ENCODE measurements at regions not wholly inside any gene's neighbourhood (a gene's known extent, or its start where the extent isn't known, plus 50 kb on each side); places are given as distances from the start of the nearest gene placed in this dataset.

DNA sequence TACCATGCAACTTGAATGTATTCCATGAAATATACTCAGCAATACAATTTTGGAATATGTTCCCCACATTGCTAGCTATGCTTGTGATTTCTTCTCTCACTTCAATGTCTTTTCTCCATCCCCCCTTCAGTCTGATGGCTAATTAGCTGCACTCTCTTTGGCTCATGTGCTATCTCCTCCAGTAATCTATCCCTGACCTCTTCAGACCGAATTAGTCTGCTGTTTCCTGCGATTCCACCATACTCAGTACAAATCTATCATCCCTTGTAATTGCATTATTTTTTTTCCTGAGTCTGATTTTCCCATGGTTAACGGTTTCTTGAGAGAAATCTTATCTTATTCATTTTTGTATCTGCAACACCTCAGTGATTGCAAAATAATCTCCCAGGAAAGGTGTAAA lies 360.7 kb upstream of the CDH10 start:
- no peaks in the 10 kb centered on the region for H3K27me3 Mint-ChIP-seq (ENCODE audit: insufficient read depth, unreplicated experiment)
- H3K36me3 Mint-ChIP-seq (ENCODE audit: insufficient read depth, unreplicated experiment) = no peaks in the 10 kb centered on the region
- Histone ChIP-seq H3K27me3 (replicated peaks; ENCODE audit: control insufficient read depth, insufficient read depth, low read length) (no peaks in the 10 kb centered on the region), H3K4me1 (no peaks in the 10 kb centered on the region), H3K36me3 (ENCODE audit: control insufficient read depth, insufficient read depth, low read length) (no peaks in the 10 kb centered on the region), H3K4me3 (ENCODE audit: low read depth, low read length) (no peak overlapping the region), H3K9me3 (no peaks in the 10 kb centered on the region)
- TF ChIP-seq, protein P1, sequence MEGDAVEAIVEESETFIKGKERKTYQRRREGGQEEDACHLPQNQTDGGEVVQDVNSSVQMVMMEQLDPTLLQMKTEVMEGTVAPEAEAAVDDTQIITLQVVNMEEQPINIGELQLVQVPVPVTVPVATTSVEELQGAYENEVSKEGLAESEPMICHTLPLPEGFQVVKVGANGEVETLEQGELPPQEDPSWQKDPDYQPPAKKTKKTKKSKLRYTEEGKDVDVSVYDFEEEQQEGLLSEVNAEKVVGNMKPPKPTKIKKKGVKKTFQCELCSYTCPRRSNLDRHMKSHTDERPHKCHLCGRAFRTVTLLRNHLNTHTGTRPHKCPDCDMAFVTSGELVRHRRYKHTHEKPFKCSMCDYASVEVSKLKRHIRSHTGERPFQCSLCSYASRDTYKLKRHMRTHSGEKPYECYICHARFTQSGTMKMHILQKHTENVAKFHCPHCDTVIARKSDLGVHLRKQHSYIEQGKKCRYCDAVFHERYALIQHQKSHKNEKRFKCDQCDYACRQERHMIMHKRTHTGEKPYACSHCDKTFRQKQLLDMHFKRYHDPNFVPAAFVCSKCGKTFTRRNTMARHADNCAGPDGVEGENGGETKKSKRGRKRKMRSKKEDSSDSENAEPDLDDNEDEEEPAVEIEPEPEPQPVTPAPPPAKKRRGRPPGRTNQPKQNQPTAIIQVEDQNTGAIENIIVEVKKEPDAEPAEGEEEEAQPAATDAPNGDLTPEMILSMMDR (IDR thresholded peaks at IDR 0.05; ENCODE audit: insufficient read depth in 1 of 2, low read depth in 1 of 2, low read length in 1 of 2, severe bottlenecking in 1 of 2, unreplicated experiment in 1 of 2) = no peak
- H3K9me3 Mint-ChIP-seq (ENCODE audit: unreplicated experiment) = no peaks in the 10 kb centered on the region
- no peaks in the 10 kb centered on the region for H3K4me1 Mint-ChIP-seq (ENCODE audit: low read depth, unreplicated experiment)
- POLR2A ChIA-PET = no interaction called here
- CTCF ChIA-PET = no interaction called here
- no peak for DNase-seq
- intact Hi-C loops (cut with micrococcal nuclease; ENCODE audit: unreplicated experiment) = loop anchor here (5.0 kb wide), 1 partner anchor 373 kb away; no protein-coding TSS in a partner anchor
- no TSS peak for BruUV-seq (replicated peaks)
- H3K27ac Mint-ChIP-seq (ENCODE audit: unreplicated experiment) = no peak overlapping the region
- no peak overlapping the region for H3K4me3 Mint-ChIP-seq (ENCODE audit: unreplicated experiment)

DNA sequence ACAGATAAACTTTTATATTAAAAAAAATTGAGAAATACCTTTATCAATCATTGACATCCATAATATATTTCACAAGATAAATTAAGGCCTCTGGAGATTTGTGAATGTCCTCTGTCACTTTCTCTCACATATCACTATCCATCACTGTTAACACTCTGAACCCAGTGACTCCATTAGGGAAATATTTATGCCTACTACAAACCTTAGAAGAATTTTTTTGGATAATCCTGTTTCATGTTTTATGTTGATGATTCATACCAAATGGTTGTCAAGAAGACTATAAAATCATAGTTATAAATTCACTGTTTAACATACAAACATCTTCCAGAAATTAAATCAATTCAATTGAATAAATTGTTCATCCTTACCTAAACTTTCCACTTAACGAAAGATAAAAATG lies 357.6 kb upstream of the CDH10 start:
- H3K4me1 ChIP-seq = no peaks in the 10 kb centered on the region
- no peak for DNase-seq
- no peak overlapping the region for H3K27ac Mint-ChIP-seq (ENCODE audit: unreplicated experiment)
- no peaks in the 10 kb centered on the region for H3K27me3 ChIP-seq (replicated peaks; ENCODE audit: control insufficient read depth, insufficient read depth, low read length)
- intact Hi-C loops (cut with micrococcal nuclease; ENCODE audit: unreplicated experiment) = no loop called here
- no peak overlapping the region for H3K4me3 ChIP-seq (ENCODE audit: low read depth, low read length)
- ChIA-PET CTCF (no interaction called here), POLR2A (no interaction called here)
- BruUV-seq (replicated peaks) = no TSS peak
- no peaks in the 10 kb centered on the region for H3K27me3 Mint-ChIP-seq (ENCODE audit: insufficient read depth, unreplicated experiment)
- H3K4me3 Mint-ChIP-seq (ENCODE audit: unreplicated experiment) = no peak overlapping the region
- H3K9me3 ChIP-seq = no peaks in the 10 kb centered on the region
- H3K36me3 Mint-ChIP-seq (ENCODE audit: insufficient read depth, unreplicated experiment) = no peaks in the 10 kb centered on the region
- TF ChIP-seq, protein P1 (IDR thresholded peaks at IDR 0.05; ENCODE audit: insufficient read depth in 1 of 2, low read depth in 1 of 2, low read length in 1 of 2, severe bottlenecking in 1 of 2, unreplicated experiment in 1 of 2) = no peak
- H3K36me3 ChIP-seq (ENCODE audit: control insufficient read depth, insufficient read depth, low read length) = no peaks in the 10 kb centered on the region
- H3K4me1 Mint-ChIP-seq (ENCODE audit: low read depth, unreplicated experiment) = no peaks in the 10 kb centered on the region
- no peaks in the 10 kb centered on the region for H3K9me3 Mint-ChIP-seq (ENCODE audit: unreplicated experiment)

DNA sequence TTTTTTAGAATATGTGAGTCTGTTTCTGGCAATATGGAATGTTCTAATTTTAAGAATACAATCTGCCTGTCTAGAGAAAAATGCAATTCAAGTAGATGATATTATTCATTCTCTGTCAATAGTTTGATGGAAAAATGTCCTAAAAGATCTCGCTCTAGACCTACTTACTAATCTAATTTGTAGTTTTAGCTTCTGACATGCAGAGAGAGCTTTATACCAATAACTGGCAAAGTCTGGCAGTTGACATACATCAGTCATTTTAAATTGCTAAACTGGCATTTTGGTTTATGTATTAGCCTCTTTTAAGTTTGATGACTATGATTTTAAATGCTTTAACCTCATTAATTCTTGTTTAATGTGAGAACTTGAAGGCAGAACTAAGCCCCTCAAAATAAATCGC lies 355.0 kb upstream of the CDH10 start:
- H3K4me3 ChIP-seq (ENCODE audit: low read depth, low read length) = no peak overlapping the region
- BruUV-seq (replicated peaks) = no TSS peak
- no peaks in the 10 kb centered on the region for H3K36me3 Mint-ChIP-seq (ENCODE audit: insufficient read depth, unreplicated experiment)
- POLR2A ChIA-PET = no interaction called here
- H3K36me3 ChIP-seq (ENCODE audit: control insufficient read depth, insufficient read depth, low read length) = no peaks in the 10 kb centered on the region
- TF ChIP-seq, protein P1 (IDR thresholded peaks at IDR 0.05; ENCODE audit: insufficient read depth in 1 of 2, low read depth in 1 of 2, low read length in 1 of 2, severe bottlenecking in 1 of 2, unreplicated experiment in 1 of 2) = no peak
- H3K27me3 ChIP-seq (replicated peaks; ENCODE audit: control insufficient read depth, insufficient read depth, low read length) = no peaks in the 10 kb centered on the region
- intact Hi-C loops (cut with micrococcal nuclease; ENCODE audit: unreplicated experiment) = no loop called here
- no peak for DNase-seq
- H3K9me3 ChIP-seq = no peaks in the 10 kb centered on the region
- H3K4me1 Mint-ChIP-seq (ENCODE audit: low read depth, unreplicated experiment) = no peaks in the 10 kb centered on the region
- CTCF ChIA-PET = no interaction called here
- no peaks in the 10 kb centered on the region for H3K4me1 ChIP-seq
- no peaks in the 10 kb centered on the region for H3K9me3 Mint-ChIP-seq (ENCODE audit: unreplicated experiment)
- H3K27ac Mint-ChIP-seq (ENCODE audit: unreplicated experiment) = no peak overlapping the region
- H3K4me3 Mint-ChIP-seq (ENCODE audit: unreplicated experiment) = no peak overlapping the region
- no peaks in the 10 kb centered on the region for H3K27me3 Mint-ChIP-seq (ENCODE audit: insufficient read depth, unreplicated experiment)
